Spinal cord (tissue), 9 donors: ENCODE measurements at regions not wholly inside any gene's neighbourhood (a gene's known extent, or its start where the extent isn't known, plus 50 kb on each side); places are given as distances from the start of the nearest gene placed in this dataset.

Experiments used
- DNase-seq, 6 donors: peaks; one replicate each; pipeline versions ENCODE4 v3.0.0 to v3.0.0-alpha.2; 2013 to 2015; ENCODE audit warnings: low spot score in 6 of 6, low read depth in 4 of 6
- H3K27ac ChIP-seq: one replicate; pipeline ENCODE4 v1.5.1; 2013; ENCODE audit warnings: low read depth, low read length, control low read depth
- H3K27me3 ChIP-seq: one replicate; pipeline ENCODE4 v1.6.1; 2013; ENCODE audit warnings: low read length; ENCODE audit not compliant: control insufficient read depth, insufficient read depth
- H3K36me3 ChIP-seq: one replicate; pipeline ENCODE4 v1.6.1; 2013; ENCODE audit warnings: low read length; ENCODE audit not compliant: control insufficient read depth, insufficient read depth
- H3K4me1 ChIP-seq: one replicate; pipeline ENCODE4 v1.6.1; 2013; ENCODE audit warnings: low read length; ENCODE audit not compliant: control insufficient read depth, insufficient read depth
- H3K4me3 ChIP-seq: one replicate; pipeline ENCODE4 v1.5.1; 2013; ENCODE audit warnings: low read depth, low read length, control low read depth
- H3K9me3 ChIP-seq: one replicate; pipeline ENCODE4 v1.6.1; 2013; ENCODE audit warnings: low read length; ENCODE audit not compliant: control insufficient read depth, insufficient read depth
- WGBS: methylation state at CpG from one replicate; pipeline ENCODE4 v1.1.5; 2013; ENCODE audit warnings: missing lambda C conversion rate; ENCODE audit not compliant: insufficient coverage; 5-methylcytosine and 5-hydroxymethylcytosine counted together
- donor health status: healthy.

DNA sequence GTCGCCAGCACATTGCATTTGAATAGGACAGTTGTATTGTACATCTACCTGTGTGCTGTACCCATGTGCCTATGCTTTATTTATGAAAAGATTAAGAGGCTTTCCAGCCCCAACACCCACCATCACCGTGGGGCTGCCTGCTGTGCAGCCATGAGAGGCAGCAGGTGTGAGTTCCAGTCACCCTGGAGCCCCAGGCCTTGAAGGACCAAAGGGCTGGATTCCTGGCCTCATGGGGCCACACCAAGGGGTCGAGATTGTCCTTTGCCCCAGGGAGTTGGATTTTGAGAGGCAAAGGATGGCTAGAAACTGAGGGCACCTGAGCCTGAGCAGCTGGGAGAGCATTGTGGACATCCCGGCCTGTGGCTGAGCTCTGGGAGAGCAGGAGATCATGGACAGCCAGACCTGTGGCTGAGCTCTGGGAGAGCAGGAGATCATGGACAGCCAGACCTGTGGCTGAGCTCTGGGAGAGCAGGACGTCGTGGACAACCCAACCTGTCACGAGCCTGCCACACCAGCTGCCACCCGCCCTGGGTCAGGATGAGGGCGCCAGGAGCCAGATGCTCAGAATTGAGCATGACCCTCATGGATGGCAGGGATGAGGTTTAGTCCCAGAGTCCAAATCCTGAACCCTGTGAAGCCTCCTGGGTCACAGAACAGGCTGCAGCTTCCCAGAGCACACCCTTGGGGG lies 182.5 kb upstream of the RAB6C start:
- H3K4me1 ChIP-seq, result peaks cover 12% of the 10 kb centered on the region
- no peak overlapping the region for H3K27ac ChIP-seq
- H3K9me3 ChIP-seq, result no peaks in the 10 kb centered on the region
- H3K36me3 ChIP-seq, result no peaks in the 10 kb centered on the region
- no peaks in the 10 kb centered on the region for H3K27me3 ChIP-seq
- DNase-seq, result no peak
- 65% methylated on average over 7 of the region's 9 CpGs for WGBS
- no peak overlapping the region for H3K4me3 ChIP-seq

DNA sequence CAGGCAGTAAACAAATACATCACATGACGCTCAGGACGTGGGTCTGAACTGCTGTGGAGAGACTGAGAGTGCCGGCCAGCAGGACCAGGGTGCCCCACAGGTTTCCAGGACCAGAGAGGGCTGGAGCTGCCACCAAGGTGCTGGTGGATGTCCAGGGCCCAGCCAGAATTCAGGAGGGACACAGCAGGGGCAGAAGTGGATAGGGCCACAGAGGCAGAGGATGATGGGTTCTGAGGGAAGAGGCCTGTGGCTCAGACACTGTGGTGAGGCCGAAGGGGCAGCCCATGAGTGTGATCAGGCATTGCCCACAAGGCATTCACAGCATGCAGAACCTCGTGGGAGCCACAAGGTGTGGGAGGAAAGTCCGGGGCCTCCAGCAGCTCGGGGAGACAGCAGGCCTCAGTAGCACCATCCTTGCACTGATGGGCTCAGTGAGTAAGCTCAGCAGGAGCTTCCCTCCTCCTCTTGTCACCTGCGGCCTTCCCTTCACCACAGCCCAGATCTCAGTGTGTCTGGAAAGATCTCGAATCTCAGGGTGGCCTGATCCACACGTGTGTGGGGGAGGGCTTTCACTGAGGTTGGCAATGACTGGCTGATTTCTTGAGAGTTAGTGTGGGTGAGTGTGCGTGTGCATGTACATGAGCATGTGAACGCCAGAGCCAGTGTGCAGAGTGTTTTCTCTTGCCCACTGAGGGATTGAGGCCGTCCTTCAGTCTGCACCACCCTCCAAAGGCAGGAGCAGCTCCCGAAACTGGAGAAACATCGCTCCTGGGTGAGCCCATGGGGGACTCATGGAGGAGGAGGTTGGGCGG lies 181.8 kb upstream of the RAB6C start:
- H3K9me3 ChIP-seq, result no peaks in the 10 kb centered on the region
- no peak overlapping the region for H3K4me3 ChIP-seq

DNA sequence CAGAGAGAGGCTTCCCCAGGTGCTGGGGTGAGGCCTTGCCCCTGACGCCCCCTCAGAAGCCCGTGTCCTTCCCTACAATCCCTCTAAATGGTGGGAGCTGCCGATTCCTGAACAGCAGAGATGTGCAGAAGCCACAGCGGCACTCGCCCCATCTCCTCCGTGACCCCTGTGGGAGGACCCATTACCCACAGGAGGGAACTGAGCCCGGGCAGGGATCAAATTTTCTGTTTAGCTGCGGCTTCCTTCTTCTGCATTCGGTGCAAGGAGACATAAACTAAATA lies 181.2 kb upstream of the RAB6C start:
- Histone ChIP-seq H3K4me1 (peaks cover 9% of the 10 kb centered on the region), H3K27me3 (no peaks in the 10 kb centered on the region), H3K27ac (no peak overlapping the region), H3K36me3 (no peaks in the 10 kb centered on the region), H3K9me3 (no peaks in the 10 kb centered on the region), H3K4me3 (no peak overlapping the region)
- DNase-seq, result no peak
- 92% methylated on average over 7 of the region's 9 CpGs for WGBS

More for the DNA sequence above, 181.8 kb upstream of the RAB6C start:
- H3K4me1 ChIP-seq, result peaks cover 12% of the 10 kb centered on the region
- 76% methylated on average over 10 of the region's 16 CpGs for WGBS
- H3K27me3 ChIP-seq, result no peaks in the 10 kb centered on the region
- no peaks in the 10 kb centered on the region for H3K36me3 ChIP-seq
- no peak for DNase-seq
- H3K27ac ChIP-seq, result no peak overlapping the region

DNA sequence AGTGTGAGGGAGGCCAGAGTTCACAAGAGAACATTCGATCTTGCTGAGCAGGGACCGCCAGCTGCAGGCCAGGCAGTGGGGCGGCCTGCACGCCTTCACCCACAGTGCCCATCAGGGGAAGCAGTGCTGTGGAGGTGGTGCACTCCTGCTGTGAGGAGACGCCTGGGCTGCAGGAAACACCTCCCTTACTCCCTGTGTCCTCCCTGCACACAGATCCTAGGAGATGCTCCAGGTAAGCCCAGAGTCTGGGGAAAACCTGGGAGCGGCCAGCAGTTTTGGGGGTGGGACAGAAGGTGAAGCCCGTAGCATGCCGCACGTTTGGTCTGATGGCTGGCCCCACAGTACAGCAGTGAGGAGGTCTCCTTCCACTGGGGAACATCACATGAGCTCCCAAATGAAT lies 180.8 kb upstream of the RAB6C start:
- DNase-seq, result no peak
- no peaks in the 10 kb centered on the region for H3K9me3 ChIP-seq
- no peak overlapping the region for H3K27ac ChIP-seq
- peaks cover 5% of the 10 kb centered on the region for H3K4me1 ChIP-seq
- no peaks in the 10 kb centered on the region for H3K27me3 ChIP-seq
- 94% methylated on average over 8 of the region's 9 CpGs for WGBS
- H3K4me3 ChIP-seq, result no peak overlapping the region
- no peaks in the 10 kb centered on the region for H3K36me3 ChIP-seq

DNA sequence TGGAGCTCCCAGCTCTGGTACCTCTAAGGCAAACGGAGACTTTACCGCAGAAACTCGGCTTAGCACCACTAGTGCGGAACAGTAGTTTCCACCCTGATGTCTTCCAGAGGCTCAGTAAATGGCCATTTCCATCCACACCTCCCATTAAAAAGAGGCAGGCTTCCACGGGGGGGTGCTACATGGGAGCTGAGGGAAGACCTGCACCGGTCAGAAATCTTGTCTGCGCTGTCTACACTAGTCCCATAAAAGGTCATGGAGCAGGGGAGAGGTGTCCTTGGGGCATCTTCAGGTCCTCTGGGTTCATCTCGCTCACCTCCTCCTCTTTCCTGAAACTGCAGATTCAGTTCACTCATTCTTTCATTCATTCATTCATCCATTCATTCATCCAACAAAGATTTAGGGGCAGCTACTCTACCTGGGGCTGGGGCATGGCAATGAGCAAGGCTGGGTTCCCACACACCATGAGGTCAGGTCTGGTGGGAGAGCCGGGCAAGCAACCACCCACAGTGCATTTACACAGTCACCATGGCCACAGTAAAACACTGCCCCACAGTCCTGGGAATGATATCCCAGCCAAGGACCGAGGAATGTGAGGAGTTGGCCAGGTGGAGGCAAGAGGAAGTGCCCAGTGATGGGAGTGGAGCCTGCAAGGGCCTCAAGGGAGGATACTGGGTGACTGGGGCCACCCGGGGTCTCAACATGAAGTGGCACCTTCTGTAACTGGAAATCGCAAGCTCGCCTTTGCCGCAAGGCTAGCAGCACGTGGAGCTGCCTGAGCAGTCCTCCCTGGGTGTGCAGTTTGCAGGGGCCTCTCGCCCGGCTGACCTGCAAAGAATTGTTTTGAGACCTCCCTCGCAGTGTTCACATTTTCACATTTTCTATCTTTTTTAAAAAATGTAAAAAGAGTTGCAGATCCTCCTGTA lies 180.2 kb upstream of the RAB6C start:
- Histone ChIP-seq H3K27ac (no peak overlapping the region), H3K4me1 (peaks cover 2% of the 10 kb centered on the region), H3K27me3 (no peaks in the 10 kb centered on the region), H3K4me3 (no peak overlapping the region), H3K36me3 (no peaks in the 10 kb centered on the region), H3K9me3 (no peaks in the 10 kb centered on the region)
- no peak for DNase-seq
- 94% methylated on average over 15 of the region's 18 CpGs for WGBS

DNA sequence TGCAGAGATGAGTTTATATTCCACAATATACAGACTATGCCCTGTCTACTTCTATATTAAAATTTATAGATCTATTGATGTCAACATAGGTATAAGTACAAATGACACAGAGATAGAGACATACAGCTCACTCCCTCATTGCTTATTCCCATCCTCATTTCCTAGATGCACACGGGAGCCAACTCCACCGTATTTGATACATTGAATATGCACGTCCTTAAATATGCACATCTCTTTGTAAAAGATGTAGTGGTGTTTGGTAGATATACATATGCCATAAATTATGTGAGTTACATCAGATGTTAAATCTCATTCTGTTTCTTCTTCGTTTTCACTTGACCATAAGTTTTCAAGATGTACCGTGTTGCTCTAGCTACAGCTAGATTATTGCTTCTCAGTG lies 179.2 kb upstream of the RAB6C start:
- Histone ChIP-seq H3K36me3 (no peaks in the 10 kb centered on the region), H3K4me1 (peaks cover 2% of the 10 kb centered on the region), H3K4me3 (no peak overlapping the region), H3K9me3 (no peaks in the 10 kb centered on the region), H3K27me3 (no peaks in the 10 kb centered on the region), H3K27ac (no peak overlapping the region)
- no peak for DNase-seq
- WGBS, result 91% methylated on average over 2 of the region's 5 CpGs

DNA sequence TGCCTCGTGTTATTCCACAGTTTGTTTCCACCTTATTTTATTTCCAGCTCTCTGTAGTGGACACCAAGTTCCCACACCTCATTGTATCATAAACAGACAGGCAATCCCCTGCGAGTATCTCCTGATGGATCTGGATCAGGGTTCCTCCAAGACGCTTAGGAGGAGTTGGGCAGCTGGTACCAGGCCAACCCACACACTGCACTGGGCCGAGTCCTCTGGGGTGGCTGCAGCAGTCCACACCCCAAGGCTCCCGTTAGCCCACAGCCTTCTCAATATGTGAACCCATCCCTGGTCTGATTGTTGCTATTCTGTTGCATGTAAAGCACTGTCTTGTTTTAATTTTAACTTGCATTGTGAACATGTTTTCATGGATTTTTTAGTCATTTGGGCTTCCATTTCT lies 178.8 kb upstream of the RAB6C start:
- Histone ChIP-seq H3K36me3 (no peaks in the 10 kb centered on the region), H3K4me1 (peaks cover 2% of the 10 kb centered on the region), H3K27me3 (no peaks in the 10 kb centered on the region), H3K4me3 (no peak overlapping the region), H3K27ac (no peak overlapping the region), H3K9me3 (no peaks in the 10 kb centered on the region)
- 86% methylated on average over 3 of the region's 5 CpGs for WGBS
- DNase-seq, result no peak

DNA sequence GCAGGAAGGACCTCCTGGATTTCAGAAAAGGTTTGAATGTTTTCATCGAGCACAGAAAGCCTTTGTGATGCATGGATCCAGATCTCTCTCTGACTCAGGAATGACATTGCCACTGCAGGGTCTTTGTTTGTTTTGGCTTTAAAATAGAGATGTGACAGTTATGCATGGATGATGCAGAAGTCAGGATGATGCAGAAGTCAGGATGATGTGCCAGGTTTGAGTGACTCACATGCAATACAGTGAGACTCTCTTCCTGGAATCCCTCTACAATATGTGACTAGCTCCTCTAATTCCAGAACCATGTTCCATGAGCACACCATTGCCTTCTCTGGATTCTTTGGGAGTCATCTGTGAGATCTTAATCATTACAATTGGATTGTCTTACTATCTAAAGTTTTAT lies 177.9 kb upstream of the RAB6C start:
- Histone ChIP-seq H3K4me1 (peaks cover 8% of the 10 kb centered on the region), H3K27ac (no peak overlapping the region), H3K4me3 (no peak overlapping the region), H3K9me3 (no peaks in the 10 kb centered on the region), H3K36me3 (no peaks in the 10 kb centered on the region), H3K27me3 (no peaks in the 10 kb centered on the region)
- 89% methylated on average over 1 of the region's 1 CpG for WGBS
- no peak for DNase-seq

DNA sequence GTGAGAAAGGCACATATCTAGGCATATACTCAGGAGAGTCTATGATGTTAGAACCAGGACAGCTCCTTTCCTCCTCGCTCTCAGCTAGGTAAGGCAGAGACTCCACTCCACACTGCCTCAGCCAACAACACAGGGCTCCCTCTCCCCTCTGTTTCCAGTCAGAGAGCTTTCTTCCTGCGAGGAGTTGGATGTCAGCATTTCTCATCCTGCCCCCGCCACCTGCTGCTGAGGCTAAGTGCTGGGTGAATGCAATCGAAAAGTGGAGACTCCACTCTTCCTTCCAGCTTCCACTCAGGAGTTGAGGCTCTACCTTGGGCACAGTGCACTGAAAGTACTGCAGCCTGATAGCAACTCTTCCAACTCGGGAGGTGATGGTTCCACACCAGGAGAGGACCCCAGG lies 177.2 kb upstream of the RAB6C start:
- Histone ChIP-seq H3K27me3 (no peaks in the 10 kb centered on the region), H3K9me3 (no peaks in the 10 kb centered on the region), H3K27ac (no peak overlapping the region), H3K36me3 (no peaks in the 10 kb centered on the region), H3K4me1 (peaks cover 8% of the 10 kb centered on the region), H3K4me3 (no peak overlapping the region)
- 92% methylated on average over 2 of the region's 5 CpGs for WGBS
- no peak for DNase-seq
